CD4-positive, alpha-beta T cell (primary cell): ENCODE measurements at regions not wholly inside any gene's neighbourhood (a gene's known extent, or its start where the extent isn't known, plus 50 kb on each side); places are given as distances from the start of the nearest gene placed in this dataset.

Source experiments
- ATAC-seq: fragments of 200-7000 bp; cut with Tn5 transposase; one replicate; pipeline ENCODE4 v1.10.0; 2022; ENCODE audit warnings: mild to moderate bottlenecking; ENCODE audit not compliant: poor library complexity
- CTCF ChIA-PET: fragments of 350-600 bp; sonication (Branson Sonifier 250); formaldehyde crosslinking; loops from one replicate; lab custom pipeline; 2021; ENCODE audit warnings: antibody characterized with exemption, inconsistent platforms; lab: Charles Lee
- POLR2A ChIA-PET: fragments of 350-600 bp; sonication (Branson Sonifier 250); formaldehyde crosslinking; loops from one replicate; lab custom pipeline; 2021; ENCODE audit warnings: antibody characterized with exemption, inconsistent platforms; lab: Charles Lee
- DNase-seq, 14 experiments: peaks; one replicate each; pipeline ENCODE4 v3.0.0-alpha.2; 2013 to 2020; ENCODE audit warnings: mixed read lengths in 2 of 14
- H3K27ac ChIP-seq, 2 donors: one replicate each; pipeline versions ENCODE4 v1.5.1 to v1.7.0; 2013; ENCODE audit warnings: low read length in 2 of 2, low read depth in 1 of 2, mild to moderate bottlenecking in 1 of 2
- H3K27me3 ChIP-seq, 2 experiments: 1 replicate in 1 of 2; 2 replicates in 1 of 2; pipeline versions ENCODE4 v1.6.1 to v1.7.0; 2013; ENCODE audit warnings: low read length in 2 of 2, control low read depth in 1 of 2, mild to moderate bottlenecking in 1 of 2, moderate library complexity in 1 of 2; ENCODE audit not compliant: insufficient read depth in 2 of 2, control insufficient read depth in 1 of 2
- H3K36me3 ChIP-seq: one replicate; pipeline ENCODE4 v1.6.1; 2013; ENCODE audit warnings: low read length, control low read depth; ENCODE audit not compliant: insufficient read depth
- H3K4me1 ChIP-seq: one replicate; pipeline ENCODE4 v1.6.1; 2013; ENCODE audit warnings: low read length, control low read depth; ENCODE audit not compliant: insufficient read depth
- H3K4me3 ChIP-seq: one replicate; pipeline ENCODE4 v1.5.1; 2013; ENCODE audit warnings: mild to moderate bottlenecking, low read length, moderate library complexity
- H3K9me3 ChIP-seq, 2 experiments: 1 replicate in 1 of 2; 2 replicates in 1 of 2; pipeline versions ENCODE4 v1.6.1 to v1.7.0; 2013; ENCODE audit warnings: low read length in 2 of 2, mild to moderate bottlenecking in 2 of 2, control low read depth in 1 of 2, moderate library complexity in 1 of 2; ENCODE audit not compliant: control insufficient read depth in 1 of 2, insufficient read depth in 1 of 2
- H3K27ac Mint-ChIP-seq: one replicate; pipeline ENCODE4 v1.8.0; 2020; ENCODE audit warnings: mixed read lengths
- H3K27me3 Mint-ChIP-seq: one replicate; pipeline ENCODE4 v1.8.0; 2021; ENCODE audit warnings: mixed read lengths
- H3K36me3 Mint-ChIP-seq: one replicate; pipeline ENCODE4 v1.8.0; 2021; ENCODE audit warnings: low read depth, mixed read lengths
- H3K4me1 Mint-ChIP-seq: one replicate; pipeline ENCODE4 v1.8.0; 2021; ENCODE audit warnings: low read depth, mixed read lengths
- H3K4me3 Mint-ChIP-seq: one replicate; pipeline ENCODE4 v1.8.0; 2020; ENCODE audit warnings: mild to moderate bottlenecking, mixed read lengths
- H3K9me3 Mint-ChIP-seq: one replicate; pipeline ENCODE4 v1.8.0; 2020; ENCODE audit warnings: mixed read lengths
- CTCF ChIP-seq: fragments of 200-600 bp; IDR thresholded peaks from one replicate; pipeline ENCODE4 v1.8.0; 2022; ENCODE audit warnings: antibody characterized with exemption, mild to moderate bottlenecking
- intact Hi-C, 2 experiments: fragments of 100-400 bp; cut with DNase I in 1 of 2; cut with micrococcal nuclease in 1 of 2; formaldehyde crosslinking; loops; one replicate each; pipeline versions ENCODE4 v1.15.1 to v1.9.0; 2023 to 2025; cut with DNase I, micrococcal nuclease

- intact Hi-C loops: no loop called here
- Mint-ChIP-seq H3K4me3 (no peak overlapping the region), H3K9me3 (peaks cover 10% of the 10 kb centered on the region), H3K4me1 (no peaks in the 10 kb centered on the region), H3K27me3 (no peaks in the 10 kb centered on the region), H3K27ac (no peak overlapping the region), H3K36me3 (no peaks in the 10 kb centered on the region)
- Histone ChIP-seq H3K4me1 (no peaks in the 10 kb centered on the region), H3K27ac (no peak overlapping the region), H3K27me3 (no peaks in the 10 kb centered on the region), H3K4me3 (no peak overlapping the region), H3K36me3 (no peaks in the 10 kb centered on the region), H3K9me3 (no peaks in the 10 kb centered on the region)
- ChIA-PET POLR2A (no interaction called here), CTCF (no interaction called here)
- DNase-seq (no peak), ATAC-seq (no peak)
- TF ChIP-seq CTCF: no peak
These were observed 375.2 kb downstream of the ZNF608 start for GRCh38 chr5:124371111-124371706.

- no peak overlapping the region for H3K4me3 ChIP-seq
- intact Hi-C loops: no loop called here
- no peaks in the 10 kb centered on the region for H3K4me1 ChIP-seq
- peaks cover 13% of the 10 kb centered on the region for H3K9me3 Mint-ChIP-seq
- no peak for DNase-seq
- H3K36me3 Mint-ChIP-seq: no peaks in the 10 kb centered on the region
- H3K4me1 Mint-ChIP-seq: no peaks in the 10 kb centered on the region
- CTCF ChIA-PET: no interaction called here
- H3K36me3 ChIP-seq: no peaks in the 10 kb centered on the region
- no peak overlapping the region for H3K27ac Mint-ChIP-seq
- H3K9me3 ChIP-seq: no peaks in the 10 kb centered on the region
- POLR2A ChIA-PET: no interaction called here
- H3K27me3 ChIP-seq: no peaks in the 10 kb centered on the region
- TF ChIP-seq CTCF: no peak
- no peak overlapping the region for H3K4me3 Mint-ChIP-seq
- no peaks in the 10 kb centered on the region for H3K27me3 Mint-ChIP-seq
- no peak overlapping the region for H3K27ac ChIP-seq
- no peak for ATAC-seq
These were observed 375.8 kb downstream of the ZNF608 start for GRCh38 chr5:124370601-124371000.

- no peak overlapping the region for H3K27ac ChIP-seq
- H3K4me1 Mint-ChIP-seq: no peaks in the 10 kb centered on the region
- H3K27me3 Mint-ChIP-seq: no peaks in the 10 kb centered on the region
- DNase-seq: no peak
- no peak for ATAC-seq
- peaks cover 7% of the 10 kb centered on the region for H3K9me3 Mint-ChIP-seq
- H3K9me3 ChIP-seq: no peaks in the 10 kb centered on the region
- H3K4me3 ChIP-seq: no peak overlapping the region
- H3K27ac Mint-ChIP-seq: no peak overlapping the region
- POLR2A ChIA-PET: no interaction called here
- H3K36me3 Mint-ChIP-seq: no peaks in the 10 kb centered on the region
- intact Hi-C loops: no loop called here
- CTCF ChIA-PET: no interaction called here
- no peaks in the 10 kb centered on the region for H3K27me3 ChIP-seq
- no peaks in the 10 kb centered on the region for H3K36me3 ChIP-seq
- no peak for TF ChIP-seq CTCF
- no peak overlapping the region for H3K4me3 Mint-ChIP-seq
- H3K4me1 ChIP-seq: no peaks in the 10 kb centered on the region
These were observed 381.1 kb downstream of the ZNF608 start for GRCh38 chr5:124365361-124365801.
